Ishikawa (cell line): ENCODE measurements at regions not wholly inside any gene's neighbourhood (a gene's known extent, or its start where the extent isn't known, plus 50 kb on each side); places are given as distances from the start of the nearest gene placed in this dataset.

ENCODE experiments used
- CEBPB ChIP-seq: IDR thresholded peaks from 2 replicates; pipeline ENCODE4 v1.6.1; 2012
- CREB1 ChIP-seq: IDR thresholded peaks from 2 replicates; pipeline ENCODE4 v1.6.1; 2012; ENCODE audit warnings: low read depth
- EGR1 ChIP-seq: IDR thresholded peaks from 2 replicates; pipeline ENCODE4 v1.6.1; 2012
- EP300 ChIP-seq: IDR thresholded peaks from 2 replicates; pipeline ENCODE4 v1.6.1; 2012; ENCODE audit warnings: borderline replicate concordance
- FOXM1 ChIP-seq: IDR thresholded peaks from 2 replicates; pipeline ENCODE4 v1.6.1; 2012; ENCODE audit warnings: low read depth, borderline replicate concordance
- MAX ChIP-seq: IDR thresholded peaks from 2 replicates; pipeline ENCODE4 v1.6.1; 2012
- NFIC ChIP-seq: IDR thresholded peaks from 2 replicates; pipeline ENCODE4 v1.6.1; 2012
- RAD21 ChIP-seq: IDR thresholded peaks from 2 replicates; pipeline ENCODE4 v1.6.1; 2012; ENCODE audit warnings: low read depth
- REST ChIP-seq: IDR thresholded peaks from 2 replicates; pipeline ENCODE4 v1.6.1; 2012; ENCODE audit warnings: low read depth, mild to moderate bottlenecking
- TAF1 ChIP-seq: IDR thresholded peaks from 2 replicates; pipeline ENCODE4 v1.6.1; 2012; ENCODE audit warnings: low read depth, mild to moderate bottlenecking
- TCF12 ChIP-seq: IDR thresholded peaks from 2 replicates; pipeline ENCODE4 v1.6.1; 2012; ENCODE audit warnings: low read depth
- TEAD4 ChIP-seq: IDR thresholded peaks from 2 replicates; pipeline ENCODE4 v1.6.1; 2012
- USF1 ChIP-seq: IDR thresholded peaks from 2 replicates; pipeline ENCODE4 v1.6.1; 2012
- YY1 ChIP-seq: IDR thresholded peaks from 2 replicates; pipeline ENCODE4 v1.6.1; 2012; ENCODE audit warnings: low read depth
- ZBTB7A ChIP-seq: IDR thresholded peaks from 2 replicates; pipeline ENCODE4 v1.6.1; 2012; ENCODE audit warnings: low read depth

- TF ChIP-seq CREB1 (no peak), USF1 (0 out of 2 replicates have a peak, but pooled peaks have one; percentile 20), RAD21 (peak; percentile 58)
Measured at GRCh38 chr5:36459176-36460135, 146.9 kb upstream of the SLC1A3 start.

GRCh38 chr5:36462295-36463021 lies 143.9 kb upstream of the SLC1A3 start:
- TF ChIP-seq TEAD4 (no peak), EGR1 (no peak), CREB1 (no peak), TCF12 (no peak), RAD21 (no peak), YY1 (no peak), TAF1 (no peak), REST (no peak), USF1 (no peak), CEBPB (no peak), FOXM1 (no peak), ZBTB7A (no peak), NFIC (no peak), MAX (no peak), EP300 (no peak)

GRCh38 chr5:36478646-36479317 lies 127.6 kb upstream of the SLC1A3 start:
- TF ChIP-seq NFIC (no peak), EGR1 (no peak), RAD21 (no peak), TCF12 (no peak), FOXM1 (no peak), CREB1 (no peak), REST (no peak), MAX (no peak), YY1 (no peak), EP300 (no peak), ZBTB7A (no peak), CEBPB (no peak), TEAD4 (no peak), USF1 (no peak), TAF1 (no peak)

GRCh38 chr5:36481454-36482120 lies 124.8 kb upstream of the SLC1A3 start:
- TF ChIP-seq FOXM1 (no peak), CEBPB (no peak), YY1 (no peak), EP300 (no peak), TEAD4 (no peak), EGR1 (no peak)

GRCh38 chr5:36482812-36483211 lies 123.6 kb upstream of the SLC1A3 start:
- no peak for TF ChIP-seq USF1
- TF ChIP-seq FOXM1 = peak; percentile 49; the same call in 1 of the 2 replicates
- TF ChIP-seq MAX = no peak
- TF ChIP-seq ZBTB7A = no peak
- TF ChIP-seq CEBPB = no peak
- TF ChIP-seq YY1 = no peak
- TF ChIP-seq CREB1 = no peak
- 0 out of 2 replicates have a peak, but pooled peaks have one; percentile 49 for TF ChIP-seq TCF12
- peak; percentile 71; the same call in 1 of the 2 replicates for TF ChIP-seq EP300
- no peak for TF ChIP-seq TAF1
- peak; percentile 87 for TF ChIP-seq TEAD4
- TF ChIP-seq NFIC = peak; percentile 82
- TF ChIP-seq REST = no peak
- peak; percentile 7; the same call in 1 of the 2 replicates for TF ChIP-seq RAD21
- no peak for TF ChIP-seq EGR1
